ENCODE measurements at regions not wholly inside any gene's neighbourhood (a gene's known extent, or its start where the extent isn't known, plus 50 kb on each side); places are given as distances from the start of the nearest gene placed in this dataset.

DNA sequence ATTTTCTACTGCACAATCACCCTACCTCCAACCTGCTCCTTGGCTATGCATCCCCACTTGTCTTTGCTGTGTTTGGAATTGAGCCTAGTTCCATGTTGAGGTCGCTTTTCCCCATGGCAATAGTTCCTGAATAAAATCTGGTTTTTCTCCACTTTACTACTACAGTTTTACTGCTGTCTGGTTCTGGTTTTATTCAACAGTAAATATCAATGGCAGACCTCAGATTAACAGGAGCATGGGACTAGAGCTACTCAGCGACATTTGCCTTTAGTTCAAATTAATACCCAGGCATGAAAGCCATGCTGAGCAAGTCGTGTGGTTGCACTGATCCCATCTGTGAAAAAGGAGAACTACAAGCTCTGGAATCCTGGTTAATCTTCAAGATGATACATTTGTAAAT lies 460.3 kb downstream of the GRXCR1 start:
- TF ChIP-seq ZNF274 (IDR thresholded peaks at IDR 0.05; ENCODE audit: low read depth, low read length) (no peak), YY1 (IDR thresholded peaks at IDR 0.05; ENCODE audit: insufficient read depth, insufficient read length) (no peak), SUZ12 (IDR thresholded peaks at IDR 0.05; ENCODE audit: extremely low read depth, insufficient read depth, insufficient read length) (no peak)
